Breast epithelium (tissue), 4 donors: ENCODE measurements at regions not wholly inside any gene's neighbourhood (a gene's known extent, or its start where the extent isn't known, plus 50 kb on each side); places are given as distances from the start of the nearest gene placed in this dataset.

ENCODE experiments used
- DNase-seq, 2 donors: peaks; one replicate each; pipeline ENCODE4 v3.0.0-alpha.2; 2019; ENCODE audit warnings: low spot score in 2 of 2
- H3K27ac ChIP-seq, 2 donors: fragments of 200-600 bp; sonication (generic) in 1 of 2; one replicate each; pipeline ENCODE4 v1.5.1; 2016 to 2019; ENCODE audit warnings: mild to moderate bottlenecking in 1 of 2
- H3K27me3 ChIP-seq, 2 donors: fragments of 200-600 bp; sonication (generic) in 1 of 2; one replicate each; pipeline versions ENCODE4 v1.5.1 to v1.6.0; 2017 to 2019; ENCODE audit warnings: control low read depth in 1 of 2, mild to moderate bottlenecking in 1 of 2
- H3K36me3 ChIP-seq: fragments of 200-600 bp; one replicate; pipeline ENCODE4 v1.5.1; 2019
- H3K4me1 ChIP-seq, 2 donors: fragments of 200-600 bp; sonication (generic); one replicate each; pipeline ENCODE4 v1.5.1; 2016 to 2019; ENCODE audit warnings: control low read depth in 1 of 2
- H3K4me3 ChIP-seq, 3 donors: fragments of 200-600 bp; sonication (generic); 1 replicate in 2 of 3; 2 replicates in 1 of 3; pipeline ENCODE4 v1.5.1; 2016 to 2019; ENCODE audit warnings: mild to moderate bottlenecking in 3 of 3, moderate library complexity in 2 of 3
- H3K9me3 ChIP-seq, 2 donors: fragments of 200-600 bp; sonication (generic) in 1 of 2; one replicate each; pipeline ENCODE4 v1.5.1; 2016 to 2019; ENCODE audit warnings: control low read depth in 1 of 2
- CTCF ChIP-seq, 3 donors: fragments of 450-650 bp; IDR thresholded peaks; one replicate each; pipeline ENCODE4 v1.5.1; 2016 to 2017; ENCODE audit warnings: antibody characterized with exemption in 3 of 3, mild to moderate bottlenecking in 3 of 3, moderate library complexity in 3 of 3
- POLR2A ChIP-seq: fragments of 450-650 bp; IDR thresholded peaks from one replicate; pipeline ENCODE4 v1.6.1; 2016; ENCODE audit warnings: antibody characterized with exemption, mild to moderate bottlenecking, moderate library complexity
- POLR2AphosphoS5 ChIP-seq, 3 donors: sonication (generic); formaldehyde crosslinking; IDR thresholded peaks; one replicate each; pipeline ENCODE4 v1.6.1; 2017; ENCODE audit warnings: antibody characterized with exemption in 3 of 3
- intact Hi-C: fragments of 100-400 bp; cut with DNase I; formaldehyde crosslinking; loops from one replicate; pipeline ENCODE4 v1.15.1; 2023; ENCODE audit warnings: low total_unique reads

GRCh38 chr5:124341066-124341858 is 405.2 kb downstream of the ZNF608 start:
- H3K36me3 ChIP-seq = no peaks in the 10 kb centered on the region
- peak overlapping the region; percentile 36 to 38 for H3K27ac ChIP-seq
- H3K4me3 ChIP-seq = peak overlapping the region in 1 of 3 donors; percentile 0
- no peak for DNase-seq
- peak in 1 of 3 donors; percentile 11 for TF ChIP-seq POLR2AphosphoS5 (IDR thresholded peaks at IDR 0.05)
- TF ChIP-seq CTCF (IDR thresholded peaks at IDR 0.05) = no peak
- no peak for TF ChIP-seq POLR2A
- H3K9me3 ChIP-seq = no peaks in the 10 kb centered on the region
- intact Hi-C loops = no loop called here
- no peaks in the 10 kb centered on the region for H3K27me3 ChIP-seq
- no peaks in the 10 kb centered on the region for H3K4me1 ChIP-seq

- TF ChIP-seq CTCF (IDR thresholded peaks at IDR 0.05) (no peak), POLR2A (no peak), POLR2AphosphoS5 (IDR thresholded peaks at IDR 0.05) (no peak)
- no peaks in the 10 kb centered on the region for H3K36me3 ChIP-seq
- intact Hi-C loops = no loop called here
- no peak for DNase-seq
- no peak overlapping the region for H3K27ac ChIP-seq
- H3K9me3 ChIP-seq = no peaks in the 10 kb centered on the region
- no peak overlapping the region for H3K4me3 ChIP-seq
- no peaks in the 10 kb centered on the region for H3K4me1 ChIP-seq
- H3K27me3 ChIP-seq = no peaks in the 10 kb centered on the region
Measured at GRCh38 chr5:124337996-124338395, 408.4 kb downstream of the ZNF608 start.

- intact Hi-C loops = no loop called here
- no peak overlapping the region for H3K4me3 ChIP-seq
- H3K9me3 ChIP-seq = peaks cover 0 to 10% of the 10 kb centered on the region in 2 donors
- H3K4me1 ChIP-seq = no peaks in the 10 kb centered on the region
- DNase-seq = no peak
- no peaks in the 10 kb centered on the region for H3K27me3 ChIP-seq
- H3K36me3 ChIP-seq = no peaks in the 10 kb centered on the region
- TF ChIP-seq CTCF (IDR thresholded peaks at IDR 0.05) (no peak), POLR2A (no peak), POLR2AphosphoS5 (IDR thresholded peaks at IDR 0.05) (no peak)
- H3K27ac ChIP-seq = no peak overlapping the region
Measured at GRCh38 chr5:124333298-124333979, 413.0 kb downstream of the ZNF608 start.

GRCh38 chr5:124332273-124332672 is 414.2 kb downstream of the ZNF608 start:
- no peak for TF ChIP-seq POLR2AphosphoS5 (IDR thresholded peaks at IDR 0.05)
- no peak for TF ChIP-seq CTCF (IDR thresholded peaks at IDR 0.05)
- TF ChIP-seq POLR2A = no peak
- intact Hi-C loops = no loop called here
- Histone ChIP-seq H3K36me3 (no peaks in the 10 kb centered on the region), H3K4me3 (no peak overlapping the region), H3K9me3 (peaks cover 0 to 10% of the 10 kb centered on the region in 2 donors), H3K4me1 (no peaks in the 10 kb centered on the region), H3K27me3 (no peaks in the 10 kb centered on the region), H3K27ac (no peak overlapping the region)
- DNase-seq = no peak

GRCh38 chr5:124330595-124331220 is 415.7 kb downstream of the ZNF608 start:
- no peak overlapping the region for H3K4me3 ChIP-seq
- TF ChIP-seq POLR2AphosphoS5 (IDR thresholded peaks at IDR 0.05) (no peak), CTCF (IDR thresholded peaks at IDR 0.05) (no peak), POLR2A (no peak)
- no peak overlapping the region for H3K27ac ChIP-seq
- DNase-seq = no peak
- no peaks in the 10 kb centered on the region for H3K27me3 ChIP-seq
- intact Hi-C loops = no loop called here
- H3K4me1 ChIP-seq = no peaks in the 10 kb centered on the region
- peaks cover 0 to 10% of the 10 kb centered on the region in 2 donors for H3K9me3 ChIP-seq
- no peaks in the 10 kb centered on the region for H3K36me3 ChIP-seq
